DND-41 (cell line): ENCODE measurements at regions not wholly inside any gene's neighbourhood (a gene's known extent, or its start where the extent isn't known, plus 50 kb on each side); places are given as distances from the start of the nearest gene placed in this dataset.

ENCODE experiments used
- CTCF ChIP-seq: IDR thresholded peaks from 2 replicates; pipeline ENCODE4 v1.5.1; 2012; ENCODE audit warnings: borderline replicate concordance, low read length, moderate library complexity, mild to moderate bottlenecking; ENCODE audit not compliant: poor library complexity, severe bottlenecking; ENCODE audit errors: extremely low read depth
- EZH2 ChIP-seq: IDR thresholded peaks from 3 replicates; pipeline ENCODE4 v1.6.1; 2012; ENCODE audit warnings: borderline replicate concordance, low read depth, mild to moderate bottlenecking, moderate library complexity, low read length, inconsistent platforms; ENCODE audit not compliant: severe bottlenecking

GRCh38 chr6:122178988-122179387 lies 220.5 kb upstream of the HSF2 start:
- no peak for TF ChIP-seq EZH2
- no peak for TF ChIP-seq CTCF
